ENCODE measurements at regions not wholly inside any gene's neighbourhood (a gene's known extent, or its start where the extent isn't known, plus 50 kb on each side); places are given as distances from the start of the nearest gene placed in this dataset.

- TF ChIP-seq POLR2AphosphoS5 (IDR thresholded peaks at IDR 0.05): no peak
- no peak for TF ChIP-seq CTCF (IDR thresholded peaks at IDR 0.05)
- no peak for TF ChIP-seq POLR2A (IDR thresholded peaks at IDR 0.05)
Measured at GRCh38 chr12:60992087-60992486, 1268.1 kb upstream of the USP15 start.

All from breast epithelium (tissue), 3 donors.